HCT116 (cell line): ENCODE measurements at regions not wholly inside any gene's neighbourhood (a gene's known extent, or its start where the extent isn't known, plus 50 kb on each side); places are given as distances from the start of the nearest gene placed in this dataset.

ENCODE experiments used
- ATAC-seq: fragments of 200-7000 bp; cut with Tn5 transposase; 2 replicates; pipeline ENCODE4 v1.9.1; 2020; ENCODE audit warnings: mild to moderate bottlenecking, moderate library complexity
- BruUV-seq: library from RNA; stranded (reverse); fragments of 400-500 nt; replicated peaks from 2 replicates; lab custom pipeline; 2021; lab: Mats Ljungman, UMichigan
- CTCF ChIA-PET: fragments of 300-600 bp; sonication (Branson Sonifier 250); formaldehyde crosslinking; loops from one replicate; lab custom pipeline; 2021; ENCODE audit warnings: antibody characterized with exemption; lab: Charles Lee
- POLR2A ChIA-PET: fragments of 300-600, 350-600 bp; sonication (Branson Sonifier 250); formaldehyde crosslinking; loops from one replicate; lab custom pipeline; 2021; ENCODE audit warnings: antibody characterized with exemption; lab: Charles Lee
- RAD21 ChIA-PET, 2 experiments: fragments of 300-600 bp; sonication (Branson Sonifier 250); formaldehyde crosslinking; loops; one replicate each; lab custom pipeline; 2023; ENCODE audit warnings: low total read pairs in 2 of 2; ENCODE audit not compliant: uncharacterized antibody in 2 of 2, unreplicated experiment in 2 of 2, low non-redundant PET in 1 of 2; lab: Charles Lee
- DNase-seq: peaks from one replicate; pipeline ENCODE4 v3.0.0-alpha.2; 2010; ENCODE audit warnings: low read depth, low spot score
- H2AFZ ChIP-seq: fragments of 200-600 bp; shearing (Covaris generic), sonication (generic); 2 replicates; pipeline ENCODE4 v1.6.1; 2017; ENCODE audit warnings: low read depth, mixed run types, mixed read lengths, antibody characterized with exemption, low read length; ENCODE audit not compliant: poor library complexity, severe bottlenecking
- H3K27ac ChIP-seq: 2 replicates; pipeline ENCODE4 v1.5.1; 2012; ENCODE audit warnings: low read depth, low read length
- H3K27me3 ChIP-seq: fragments of 200-600 bp; sonication (generic); 2 replicates; pipeline ENCODE4 v1.6.1; 2016; ENCODE audit warnings: mixed run types, low read length, mixed read lengths; ENCODE audit not compliant: insufficient read depth
- H3K36me3 ChIP-seq, 2 experiments: fragments of 200-500 bp in 1 of 2; fragments of 200-600 bp in 1 of 2; sonication (Bioruptor generic) in 1 of 2; sonication (generic) in 1 of 2; 2 replicates each; pipeline versions ENCODE4 v1.5.1 to v1.6.1; 2014 to 2016; ENCODE audit warnings: low read length in 2 of 2, inconsistent platforms in 1 of 2, mixed read lengths in 1 of 2, mixed run types in 1 of 2; ENCODE audit not compliant: insufficient read depth in 2 of 2, control insufficient read depth in 1 of 2
- H3K4me1 ChIP-seq, 2 experiments: fragments of 200-600 bp in 1 of 2; sonication (generic) in 1 of 2; 2 replicates each; pipeline versions ENCODE4 v1.5.1 to v1.6.1; 2012 to 2017; ENCODE audit warnings: low read length in 2 of 2, inconsistent platforms in 1 of 2, mild to moderate bottlenecking in 1 of 2, mixed read lengths in 1 of 2, mixed run types in 1 of 2, moderate library complexity in 1 of 2; ENCODE audit not compliant: insufficient read depth in 2 of 2, control insufficient read depth in 1 of 2
- H3K4me2 ChIP-seq: fragments of 200-600 bp; sonication (generic); 2 replicates; pipeline ENCODE4 v1.6.1; 2017; ENCODE audit warnings: mixed run types, low read length, mixed read lengths
- H3K4me3 ChIP-seq, 2 experiments: fragments of 200-600 bp in 1 of 2; sonication (generic) in 1 of 2; replicated peaks in 1 of 2; 2 replicates each; pipeline ENCODE4 v1.5.1; 2011 to 2016; ENCODE audit warnings: low read length in 2 of 2, control low read depth in 1 of 2, low read depth in 1 of 2, mild to moderate bottlenecking in 1 of 2, mixed read lengths in 1 of 2, mixed run types in 1 of 2
- H3K79me2 ChIP-seq: fragments of 200-600 bp; sonication (generic); 2 replicates; pipeline ENCODE4 v1.6.1; 2017; ENCODE audit warnings: mild to moderate bottlenecking, mixed run types, low read length, moderate library complexity, mixed read lengths; ENCODE audit not compliant: insufficient read depth
- H3K9ac ChIP-seq: fragments of 200-600 bp; sonication (generic); 2 replicates; pipeline ENCODE4 v1.6.1; 2016; ENCODE audit warnings: low read length, mixed read lengths
- H3K9me2 ChIP-seq: fragments of 200-600 bp; sonication (generic), shearing (Covaris generic); 2 replicates; pipeline ENCODE4 v1.6.1; 2017; ENCODE audit warnings: mixed run types, mild to moderate bottlenecking, moderate library complexity; ENCODE audit not compliant: insufficient read depth
- H3K9me3 ChIP-seq, 2 experiments: fragments of 200-500 bp in 1 of 2; fragments of 200-600 bp in 1 of 2; sonication (Bioruptor generic) in 1 of 2; sonication (generic) in 1 of 2; 2 replicates each; pipeline ENCODE4 v1.6.1; 2014 to 2017; ENCODE audit warnings: low read length in 2 of 2, mixed read lengths in 2 of 2, inconsistent platforms in 1 of 2, low read depth in 1 of 2, mild to moderate bottlenecking in 1 of 2, mixed run types in 1 of 2, moderate library complexity in 1 of 2; ENCODE audit not compliant: control insufficient read depth in 1 of 2, insufficient read depth in 1 of 2
- H4K20me1 ChIP-seq: fragments of 200-600 bp; sonication (generic), shearing (Covaris generic); 2 replicates; pipeline ENCODE4 v1.6.1; 2017; ENCODE audit warnings: mixed run types, mild to moderate bottlenecking, moderate library complexity; ENCODE audit not compliant: insufficient read depth
- CBX3 ChIP-seq: IDR thresholded peaks from 2 replicates; pipeline ENCODE4 v1.6.1; 2012; ENCODE audit warnings: low read depth
- CTCF ChIP-seq, 3 experiments: fragments of 200-600 bp in 1 of 3; sonication (generic) in 1 of 3; IDR thresholded peaks in 2 of 3; conservative IDR thresholded peaks in 1 of 3; 2 replicates each; pipeline ENCODE4 v1.5.1; 2012 to 2017; ENCODE audit warnings: low read depth in 2 of 3, low read length in 2 of 3, antibody characterized with exemption in 1 of 3, borderline replicate concordance in 1 of 3, control low read depth in 1 of 3, mild to moderate bottlenecking in 1 of 3, mixed read lengths in 1 of 3, mixed run types in 1 of 3, moderate library complexity in 1 of 3; ENCODE audit not compliant: insufficient read depth in 1 of 3
- EGR1 ChIP-seq: IDR thresholded peaks from 2 replicates; pipeline ENCODE4 v1.6.1; 2012; ENCODE audit warnings: low read depth
- ELF1 ChIP-seq: IDR thresholded peaks from 2 replicates; pipeline ENCODE4 v1.6.1; 2012; ENCODE audit warnings: low read depth, borderline replicate concordance
- EZH2phosphoT487 ChIP-seq: fragments of 200-600 bp; IDR thresholded peaks from 2 replicates; pipeline ENCODE4 v1.6.1; 2018; ENCODE audit warnings: antibody characterized with exemption, borderline replicate concordance
- FOSL1 ChIP-seq: IDR thresholded peaks from 2 replicates; pipeline ENCODE4 v1.6.1; 2012; ENCODE audit warnings: low read depth
- MAX ChIP-seq: IDR thresholded peaks from 2 replicates; pipeline ENCODE4 v1.6.1; 2012
- POLR2AphosphoS5 ChIP-seq: IDR thresholded peaks from 2 replicates; pipeline ENCODE4 v1.6.1; 2011; ENCODE audit warnings: mild to moderate bottlenecking, low read depth, low read length, moderate library complexity
- SP1 ChIP-seq: IDR thresholded peaks from 2 replicates; pipeline ENCODE4 v1.6.1; 2012; ENCODE audit warnings: low read depth
- YY1 ChIP-seq: IDR thresholded peaks from 2 replicates; pipeline ENCODE4 v1.6.1; 2011; ENCODE audit warnings: low read length, low read depth, moderate library complexity, mild to moderate bottlenecking; ENCODE audit not compliant: insufficient replicate concordance; ENCODE audit errors: extremely low read depth
- ZFX ChIP-seq: fragments of 450-650 bp; IDR thresholded peaks from 2 replicates; pipeline ENCODE4 v1.6.1; 2017
- intact Hi-C: fragments of 100-400 bp; cut with micrococcal nuclease; formaldehyde crosslinking; loops from 2 replicates; pipeline ENCODE4 v1.10.0; 2022
- TF ChIP-seq, protein P1 (sequence below): IDR thresholded peaks from 2 replicates; pipeline ENCODE4 v1.6.1; 2012; ENCODE audit warnings: low read depth
- TF ChIP-seq, protein P2 (sequence below): IDR thresholded peaks from 2 replicates; pipeline ENCODE4 v1.6.1; 2012

GRCh38 chr2:128696421-128696820 lies 377.8 kb upstream of the HS6ST1 start:
- Histone ChIP-seq H3K9me3 (no peaks in the 10 kb centered on the region), H3K36me3 (no peaks in the 10 kb centered on the region), H3K9me2 (no peaks in the 10 kb centered on the region; the same call in 1 of the 2 replicates), H3K27ac (no peak overlapping the region), H3K27me3 (peaks cover 40% of the 10 kb centered on the region), H3K4me1 (no peaks in the 10 kb centered on the region), H3K9ac (no peak overlapping the region), H2AFZ (no peak overlapping the region), H4K20me1 (no peaks in the 10 kb centered on the region), H3K4me2 (no peak overlapping the region), H3K79me2 (no peaks in the 10 kb centered on the region), H3K4me3 (no peak overlapping the region)
- ChIA-PET RAD21 (no interaction called here), CTCF (no interaction called here), POLR2A (no interaction called here)
- intact Hi-C loops = no loop called here
- no TSS peak for BruUV-seq
- ATAC-seq = no peak
- TF ChIP-seq CTCF (IDR thresholded peaks at IDR 0.05 in 2 of 3, conservative IDR thresholded peaks at IDR 0.05 in 1 of 3; ENCODE audit: borderline replicate concordance in 1 of 3, insufficient read depth in 1 of 3, low read depth in 2 of 3, low read length in 2 of 3) (no peak), POLR2AphosphoS5 (no peak), EZH2phosphoT487 (no peak), CBX3 (no peak), FOSL1 (no peak), SP1 (no peak), YY1 (no peak), EGR1 (no peak), MAX (no peak)
- no peak for DNase-seq

GRCh38 chr2:128701418-128701817 lies 382.8 kb upstream of the HS6ST1 start:
- Histone ChIP-seq H3K4me2 (no peak overlapping the region), H3K4me1 (no peaks in the 10 kb centered on the region), H3K9me2 (no peaks in the 10 kb centered on the region; the same call in 1 of the 2 replicates), H3K36me3 (no peaks in the 10 kb centered on the region), H3K79me2 (no peaks in the 10 kb centered on the region), H3K9me3 (no peaks in the 10 kb centered on the region), H3K27ac (no peak overlapping the region), H3K4me3 (no peak overlapping the region), H2AFZ (no peak overlapping the region), H4K20me1 (no peaks in the 10 kb centered on the region), H3K27me3 (peaks cover 20% of the 10 kb centered on the region), H3K9ac (no peak overlapping the region)
- DNase-seq (no peak), ATAC-seq (no peak)
- intact Hi-C loops = no loop called here
- POLR2A ChIA-PET = no interaction called here
- CTCF ChIA-PET = no interaction called here
- RAD21 ChIA-PET = no interaction called here
- BruUV-seq = no TSS peak
- TF ChIP-seq CBX3 (no peak), YY1 (no peak), ELF1 (no peak), ZFX (no peak)
- TF ChIP-seq, protein P1, sequence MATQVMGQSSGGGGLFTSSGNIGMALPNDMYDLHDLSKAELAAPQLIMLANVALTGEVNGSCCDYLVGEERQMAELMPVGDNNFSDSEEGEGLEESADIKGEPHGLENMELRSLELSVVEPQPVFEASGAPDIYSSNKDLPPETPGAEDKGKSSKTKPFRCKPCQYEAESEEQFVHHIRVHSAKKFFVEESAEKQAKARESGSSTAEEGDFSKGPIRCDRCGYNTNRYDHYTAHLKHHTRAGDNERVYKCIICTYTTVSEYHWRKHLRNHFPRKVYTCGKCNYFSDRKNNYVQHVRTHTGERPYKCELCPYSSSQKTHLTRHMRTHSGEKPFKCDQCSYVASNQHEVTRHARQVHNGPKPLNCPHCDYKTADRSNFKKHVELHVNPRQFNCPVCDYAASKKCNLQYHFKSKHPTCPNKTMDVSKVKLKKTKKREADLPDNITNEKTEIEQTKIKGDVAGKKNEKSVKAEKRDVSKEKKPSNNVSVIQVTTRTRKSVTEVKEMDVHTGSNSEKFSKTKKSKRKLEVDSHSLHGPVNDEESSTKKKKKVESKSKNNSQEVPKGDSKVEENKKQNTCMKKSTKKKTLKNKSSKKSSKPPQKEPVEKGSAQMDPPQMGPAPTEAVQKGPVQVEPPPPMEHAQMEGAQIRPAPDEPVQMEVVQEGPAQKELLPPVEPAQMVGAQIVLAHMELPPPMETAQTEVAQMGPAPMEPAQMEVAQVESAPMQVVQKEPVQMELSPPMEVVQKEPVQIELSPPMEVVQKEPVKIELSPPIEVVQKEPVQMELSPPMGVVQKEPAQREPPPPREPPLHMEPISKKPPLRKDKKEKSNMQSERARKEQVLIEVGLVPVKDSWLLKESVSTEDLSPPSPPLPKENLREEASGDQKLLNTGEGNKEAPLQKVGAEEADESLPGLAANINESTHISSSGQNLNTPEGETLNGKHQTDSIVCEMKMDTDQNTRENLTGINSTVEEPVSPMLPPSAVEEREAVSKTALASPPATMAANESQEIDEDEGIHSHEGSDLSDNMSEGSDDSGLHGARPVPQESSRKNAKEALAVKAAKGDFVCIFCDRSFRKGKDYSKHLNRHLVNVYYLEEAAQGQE = no peak
- TF ChIP-seq, protein P2, sequence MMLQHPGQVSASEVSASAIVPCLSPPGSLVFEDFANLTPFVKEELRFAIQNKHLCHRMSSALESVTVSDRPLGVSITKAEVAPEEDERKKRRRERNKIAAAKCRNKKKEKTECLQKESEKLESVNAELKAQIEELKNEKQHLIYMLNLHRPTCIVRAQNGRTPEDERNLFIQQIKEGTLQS = no peak
